ENCODE measurements at regions not wholly inside any gene's neighbourhood (a gene's known extent, or its start where the extent isn't known, plus 50 kb on each side); places are given as distances from the start of the nearest gene placed in this dataset.

DNA sequence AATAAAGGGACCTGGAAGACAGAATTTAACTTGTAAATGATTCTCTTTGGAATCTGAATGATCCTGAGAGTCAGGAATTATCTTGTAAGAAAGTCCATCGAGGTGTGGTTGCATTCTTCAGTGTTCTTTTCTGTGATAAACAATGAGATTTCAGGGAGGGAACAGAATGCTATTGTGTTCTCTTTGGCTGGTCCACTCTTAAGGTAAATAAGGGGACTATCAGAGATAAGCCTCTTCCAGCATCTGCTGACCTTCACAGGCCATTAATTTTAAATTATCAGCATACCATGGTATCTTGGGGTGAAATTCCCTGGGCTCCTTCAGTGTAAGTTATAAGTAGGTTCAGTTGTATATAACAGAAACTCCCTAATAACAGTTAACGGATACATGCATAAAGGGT is 107.1 kb upstream of the ARHGAP24 start:
- TF ChIP-seq CTCF (conservative IDR thresholded peaks at IDR 0.05; ENCODE audit: low read depth, low read length) (no peak), EZH2phosphoT487 (IDR thresholded peaks at IDR 0.05; ENCODE audit: borderline replicate concordance, low read length) (no peak), EZH2 (IDR thresholded peaks at IDR 0.05; ENCODE audit: low read length, unreplicated experiment) (no peak)
